HK-2 (cell line): ENCODE measurements at regions not wholly inside any gene's neighbourhood (a gene's known extent, or its start where the extent isn't known, plus 50 kb on each side); places are given as distances from the start of the nearest gene placed in this dataset.

Experiments used
- DNase-seq: peaks from one replicate; pipeline ENCODE4 v3.0.0-alpha.2; 2018; ENCODE audit not compliant: unreplicated experiment

- DNase-seq, result no peak
Measured at GRCh38 chr11:33557201-33557600, 143.4 kb downstream of the C11orf91 start.

GRCh38 chr11:33554219-33554618 is 146.4 kb downstream of the C11orf91 start:
- DNase-seq, result no peak

DNA sequence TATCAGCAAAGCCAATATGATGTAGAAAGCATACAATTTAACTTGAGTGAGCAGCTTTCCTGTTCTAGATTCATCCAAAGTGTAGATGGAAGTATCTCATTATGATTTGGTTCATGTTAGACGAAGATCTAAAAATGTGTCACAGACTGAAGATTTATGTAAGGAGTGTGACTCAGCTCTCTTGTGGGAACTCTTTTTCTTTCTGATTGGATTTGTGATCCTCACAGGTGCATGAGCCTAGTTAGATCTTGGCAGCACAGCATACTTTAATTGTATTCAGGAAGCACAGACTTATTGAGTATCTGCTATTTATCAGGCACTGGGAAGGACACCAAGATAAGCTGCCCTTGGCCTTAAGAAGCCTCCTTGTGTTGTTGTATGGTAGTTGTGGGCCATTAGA is 147.1 kb downstream of the C11orf91 start:
- no peak for DNase-seq

DNA sequence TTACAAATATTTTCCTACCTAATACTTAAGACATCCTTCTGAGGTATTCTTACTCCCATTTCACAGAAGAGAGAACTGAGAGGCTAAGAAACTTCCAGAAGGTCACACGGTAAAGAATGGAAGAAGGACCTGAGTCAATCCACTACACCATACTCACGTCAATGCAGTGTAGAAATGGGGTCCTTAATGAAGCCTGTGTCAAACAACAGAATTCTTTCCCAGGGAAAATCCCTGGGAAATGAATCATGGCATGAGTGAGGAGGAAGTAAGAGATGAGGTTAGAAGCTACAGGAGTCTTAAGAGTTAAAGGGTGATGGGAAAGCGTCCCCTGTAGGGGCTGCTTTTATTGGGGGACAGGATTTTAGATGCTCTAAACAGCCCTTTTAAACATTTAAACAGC is 147.9 kb downstream of the C11orf91 start:
- no peak for DNase-seq

- no peak for DNase-seq
Measured at GRCh38 chr11:33551051-33551450, 149.6 kb downstream of the C11orf91 start.

- DNase-seq, result no peak
Measured at GRCh38 chr11:33549483-33549882, 151.1 kb downstream of the C11orf91 start.

DNA sequence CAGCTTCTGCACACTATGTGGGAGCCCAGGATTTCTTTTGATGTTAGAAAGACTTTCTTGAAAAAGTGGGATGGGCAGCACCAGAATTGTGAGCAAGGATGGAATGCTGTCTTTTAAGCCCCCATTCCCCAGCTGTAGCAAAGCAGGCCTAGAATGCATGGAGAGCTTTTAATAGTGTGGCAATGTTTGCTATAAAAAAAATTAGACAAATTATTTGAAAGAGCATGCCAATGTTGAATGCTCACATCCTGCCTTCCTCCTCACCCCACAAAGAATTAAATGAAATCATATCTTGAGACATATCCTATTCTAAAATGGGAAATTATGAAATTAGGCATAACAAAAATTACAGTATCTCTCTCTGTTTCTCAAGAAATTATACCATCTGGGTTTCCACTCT is 154.7 kb downstream of the C11orf91 start:
- DNase-seq, result no peak

DNA sequence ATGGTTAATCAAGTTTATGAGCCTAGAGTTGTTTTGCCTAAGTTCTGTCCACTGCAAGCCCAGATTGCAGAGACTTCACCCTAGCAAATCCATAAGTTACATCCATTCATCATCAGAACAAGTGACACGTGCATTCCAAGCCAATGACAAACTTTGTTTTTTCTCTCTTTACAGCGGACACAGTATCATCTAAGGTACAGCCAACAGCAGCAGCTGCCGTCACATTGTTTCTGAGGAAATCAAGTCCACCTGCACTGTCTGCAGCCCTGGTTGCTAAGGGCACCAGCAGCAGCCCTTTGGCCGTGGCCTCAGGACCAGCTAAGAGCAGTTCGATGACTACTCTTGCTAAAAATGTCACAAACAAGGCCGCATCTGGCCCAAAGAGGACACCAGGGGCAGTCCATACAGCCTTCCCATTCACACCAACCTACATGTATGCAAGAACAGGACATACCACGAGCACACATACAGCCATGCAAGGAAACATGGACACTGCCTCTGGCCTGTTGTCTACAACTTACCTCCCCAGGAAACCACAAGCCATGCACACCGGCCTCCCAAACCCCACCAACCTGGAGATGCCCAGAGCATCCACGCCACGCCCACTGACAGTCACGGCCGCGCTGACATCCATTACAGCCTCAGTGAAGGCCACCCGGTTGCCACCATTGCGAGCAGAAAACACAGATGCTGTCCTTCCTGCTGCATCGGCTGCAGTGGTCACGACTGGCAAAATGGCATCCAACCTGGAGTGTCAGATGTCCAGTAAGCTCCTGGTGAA is 155.8 kb downstream of the C11orf91 start:
- DNase-seq, result no peak

- no peak for DNase-seq
Measured at GRCh38 chr11:33543823-33544222, 156.8 kb downstream of the C11orf91 start.

DNA sequence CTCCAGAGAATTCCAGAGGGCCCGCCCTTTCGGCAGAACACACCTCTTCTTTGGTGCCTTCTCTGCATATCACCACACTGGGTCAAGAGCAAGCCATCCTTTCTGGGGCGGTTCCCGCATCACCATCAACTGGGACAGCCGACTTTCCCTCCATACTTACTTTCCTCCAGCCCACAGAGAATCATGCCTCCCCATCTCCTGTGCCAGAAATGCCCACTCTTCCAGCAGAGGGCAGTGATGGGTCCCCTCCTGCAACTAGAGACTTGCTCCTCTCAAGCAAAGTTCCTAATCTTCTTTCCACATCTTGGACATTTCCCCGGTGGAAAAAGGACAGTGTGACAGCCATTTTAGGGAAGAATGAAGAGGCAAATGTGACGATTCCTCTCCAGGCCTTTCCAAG is 157.7 kb downstream of the C11orf91 start:
- DNase-seq, result no peak

- DNase-seq, result no peak
Measured at GRCh38 chr11:33540946-33541915, 159.4 kb downstream of the C11orf91 start.

DNA sequence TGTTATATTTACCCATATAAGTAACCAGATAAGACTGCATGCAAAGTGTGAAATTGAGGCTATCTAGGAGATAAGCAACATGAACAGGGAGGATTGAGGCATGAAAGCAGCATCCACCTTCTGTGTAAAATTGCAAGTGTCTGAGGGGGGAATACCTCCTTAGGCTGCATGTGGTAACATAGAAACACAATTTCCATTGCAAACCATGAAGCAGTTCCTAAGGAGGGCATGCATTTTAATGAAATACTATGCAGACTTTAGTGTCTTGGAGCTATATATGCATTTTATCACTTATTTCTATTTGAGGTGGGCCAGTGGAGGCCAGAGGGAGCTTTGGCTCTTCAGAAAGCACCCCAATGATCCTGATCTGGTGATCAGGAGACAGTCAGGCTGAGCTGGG is 160.2 kb downstream of the C11orf91 start:
- DNase-seq, result no peak

DNA sequence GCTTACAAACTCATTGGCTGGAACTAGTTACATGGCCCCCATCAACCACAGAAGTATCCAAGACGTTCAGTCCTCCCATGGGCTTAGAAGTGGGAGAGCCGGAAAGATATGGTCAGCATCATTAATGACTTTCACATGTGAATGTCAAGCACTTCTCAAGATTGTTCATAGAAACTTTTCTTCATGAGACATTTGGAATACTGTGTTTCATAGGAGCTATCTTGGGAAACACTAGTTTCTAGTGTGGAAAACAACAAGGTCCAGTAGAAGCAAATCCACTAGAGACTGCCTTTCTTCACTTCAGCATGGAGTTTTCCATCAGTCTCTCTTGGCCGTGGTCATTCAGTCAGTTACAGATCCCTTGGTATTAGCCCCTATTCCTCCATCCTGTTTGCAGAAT is 160.9 kb downstream of the C11orf91 start:
- DNase-seq, result no peak

DNA sequence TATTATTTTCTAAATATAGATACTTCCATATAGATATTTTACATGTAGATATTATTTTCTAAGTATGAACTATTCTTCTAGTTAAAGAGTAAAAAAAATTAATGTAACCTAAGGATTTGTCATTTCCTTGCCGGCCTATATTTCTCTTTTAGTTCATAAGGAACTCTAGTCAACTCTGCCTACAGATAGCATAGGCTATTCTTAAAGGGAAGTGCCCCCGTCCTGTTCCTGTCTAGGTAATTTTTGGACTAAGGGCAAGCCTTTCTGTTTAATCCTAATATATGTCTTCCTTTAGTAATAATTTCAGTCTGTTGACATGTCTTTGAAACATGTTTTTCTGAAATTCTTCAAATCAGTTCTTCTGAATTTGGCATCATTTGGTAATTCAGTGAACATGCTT is 161.9 kb downstream of the C11orf91 start:
- no peak for DNase-seq

DNA sequence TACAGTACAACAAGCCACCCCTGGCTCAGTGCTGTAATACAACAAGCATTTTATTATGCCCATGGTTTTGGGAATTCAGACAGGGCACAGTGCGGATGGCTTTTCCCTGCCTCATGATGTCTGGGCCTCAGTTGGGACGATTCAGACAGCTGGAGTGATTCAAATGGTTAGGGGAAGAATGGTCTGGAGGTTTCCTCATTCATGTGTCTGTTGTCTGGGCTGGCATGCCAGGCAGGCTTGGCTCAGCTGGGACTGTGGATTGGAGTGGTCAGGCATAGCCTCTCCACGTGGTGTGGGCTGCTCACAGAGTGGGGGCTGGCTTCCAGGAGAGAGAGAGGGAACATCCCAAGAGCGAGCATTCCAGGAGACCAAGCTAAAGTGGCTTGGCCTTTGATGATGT is 164.4 kb downstream of the C11orf91 start:
- no peak for DNase-seq

DNA sequence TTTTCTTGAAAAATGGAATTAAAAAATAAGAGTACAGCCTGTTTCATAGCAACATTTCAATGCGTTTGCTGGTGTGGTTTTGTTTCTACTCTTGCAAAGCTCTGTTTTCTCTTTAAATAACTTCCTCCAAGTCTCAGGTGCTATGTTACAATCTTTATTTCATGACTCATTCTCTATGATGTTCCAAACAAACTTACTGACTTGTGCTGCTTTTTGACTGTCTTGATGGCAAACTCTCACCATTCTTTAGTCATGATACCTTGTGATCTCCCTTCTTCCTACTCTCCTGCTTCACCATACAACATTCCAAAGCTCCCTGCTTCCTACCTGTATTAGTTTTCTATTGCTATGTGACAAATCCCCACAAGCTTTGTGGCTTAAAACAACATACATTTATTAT is 166.1 kb downstream of the C11orf91 start:
- no peak for DNase-seq

GRCh38 chr11:33533386-33534052 is 167.1 kb downstream of the C11orf91 start:
- DNase-seq, result no peak

DNA sequence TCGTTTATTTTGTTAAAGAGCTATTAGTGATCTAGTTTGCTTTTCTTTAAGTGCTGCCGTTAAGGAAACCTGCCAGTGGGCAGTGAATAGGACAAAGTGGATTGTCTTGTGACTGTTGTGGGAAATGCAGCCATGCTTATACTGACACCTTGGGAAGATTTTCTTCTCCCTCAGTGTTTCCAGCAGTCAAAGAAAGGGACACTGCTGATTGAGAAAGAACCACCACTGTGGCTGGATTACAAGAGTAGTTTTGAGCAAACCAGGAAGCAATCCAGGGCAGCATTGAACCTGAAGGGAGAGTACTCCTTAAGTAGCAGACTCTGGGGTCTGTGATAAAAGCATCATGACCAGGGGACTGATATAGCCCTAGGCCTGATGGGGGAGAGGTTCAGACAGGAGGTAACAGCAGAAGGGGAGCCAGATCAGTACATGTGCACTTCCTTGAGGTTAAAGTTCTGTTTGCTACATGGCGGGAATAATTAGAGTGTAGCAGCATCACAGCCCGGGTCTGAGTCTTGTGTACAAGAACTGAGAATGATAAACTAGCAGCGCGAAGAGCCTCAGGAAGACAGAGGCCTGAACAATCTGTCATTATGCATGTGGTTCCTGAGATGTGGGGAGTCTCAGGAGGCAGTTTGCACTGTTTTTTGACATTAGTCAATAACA is 167.8 kb downstream of the C11orf91 start:
- DNase-seq, result no peak

DNA sequence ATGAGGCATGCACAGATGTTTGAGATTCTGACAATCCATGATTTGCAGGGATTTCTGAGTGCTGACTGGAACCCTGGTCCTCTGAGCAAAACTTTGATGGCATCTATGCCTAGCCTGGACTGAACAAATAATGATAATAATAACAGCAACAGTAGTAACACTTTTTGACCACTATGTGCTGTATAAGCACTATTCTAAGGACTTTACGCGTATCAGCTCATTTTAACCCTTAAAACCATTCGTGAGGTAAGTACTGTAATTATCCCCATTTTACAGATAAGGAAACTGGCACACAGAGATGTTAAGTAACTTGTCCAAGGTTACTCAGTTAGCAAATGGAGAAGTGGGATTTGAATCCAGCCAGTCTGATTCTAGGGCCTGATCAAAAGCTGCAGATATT is 168.4 kb downstream of the C11orf91 start:
- no peak for DNase-seq

DNA sequence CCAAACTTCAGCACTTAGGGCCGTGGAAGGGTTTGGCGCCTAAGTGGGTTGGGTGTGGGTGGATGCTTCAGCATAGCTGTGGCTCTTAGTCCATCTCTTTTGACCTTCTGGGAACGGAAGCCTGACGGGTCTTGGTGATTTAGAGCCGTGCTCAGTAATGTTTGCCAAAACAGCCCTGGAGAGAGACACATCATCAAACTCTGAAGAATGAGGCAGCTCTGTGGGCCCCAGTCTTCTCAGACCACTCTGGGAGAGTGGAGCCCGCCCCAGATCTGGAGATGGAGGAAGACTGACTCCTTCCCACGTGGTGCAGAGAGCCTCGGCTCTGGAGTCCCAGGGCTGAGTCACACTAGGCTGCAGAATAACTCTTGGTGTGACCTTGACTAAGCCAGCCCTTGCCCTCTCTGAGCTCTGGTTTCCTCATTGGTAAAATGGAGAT is 168.9 kb downstream of the C11orf91 start:
- peak; percentile 5 for DNase-seq

GRCh38 chr11:33530815-33531214 is 169.8 kb downstream of the C11orf91 start:
- DNase-seq, result no peak

DNA sequence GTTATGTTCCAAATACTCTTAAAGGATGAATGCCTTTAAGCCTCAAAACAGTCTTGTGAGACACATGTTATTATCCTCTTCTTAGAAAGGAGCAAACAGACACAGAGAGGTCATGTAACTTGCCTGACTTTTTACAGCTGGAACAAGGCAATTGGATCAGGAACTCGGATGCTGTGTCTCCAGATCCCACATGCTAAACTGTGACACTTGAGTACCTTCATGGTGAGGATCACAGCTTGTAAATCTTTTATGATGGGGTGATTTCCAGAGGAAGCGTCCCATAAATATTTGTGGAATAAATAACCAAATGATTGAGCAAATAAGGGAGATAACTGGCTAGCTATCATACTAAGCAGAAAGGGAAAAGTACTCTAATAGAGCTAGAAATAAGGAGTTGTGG is 171.2 kb downstream of the C11orf91 start:
- DNase-seq, result no peak
